ENCODE measurements at regions not wholly inside any gene's neighbourhood (a gene's known extent, or its start where the extent isn't known, plus 50 kb on each side); places are given as distances from the start of the nearest gene placed in this dataset.

GRCh38 chr2:129464036-129464435 lies 515.4 kb upstream of the RAB6C start:
- no peak for TF ChIP-seq CTCF (conservative IDR thresholded peaks at IDR 0.05; ENCODE audit: low read length)

DNA sequence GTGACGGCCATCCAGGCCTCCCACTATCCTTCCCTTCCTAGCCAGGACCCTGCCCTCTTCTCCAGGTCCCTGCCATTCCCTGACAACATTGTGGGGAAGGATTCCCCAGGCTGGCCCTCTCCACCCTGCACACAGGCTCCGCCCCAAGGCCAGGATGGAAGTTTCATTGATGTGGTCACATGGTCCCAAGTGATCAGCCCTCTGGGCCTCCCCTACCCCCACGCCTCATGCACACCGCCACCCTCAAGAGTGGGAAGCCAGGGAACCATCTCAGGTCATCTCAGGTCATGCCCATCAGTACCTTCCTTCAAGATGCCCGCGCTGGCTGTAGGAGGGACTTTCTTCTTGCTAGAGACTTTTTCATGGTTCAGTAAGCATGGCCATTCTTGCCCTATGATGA lies 514.8 kb upstream of the RAB6C start:
- no peak for TF ChIP-seq CTCF (conservative IDR thresholded peaks at IDR 0.05; ENCODE audit: low read length)
- H3K4me3 ChIP-seq (ENCODE audit: low read length), result no peak overlapping the region
- no peak for DNase-seq (ENCODE audit: low read depth)

More at GRCh38 chr2:129464036-129464435, 515.4 kb upstream of the RAB6C start:
- no peak overlapping the region for H3K4me3 ChIP-seq (ENCODE audit: low read length)
- DNase-seq (ENCODE audit: low read depth), result no peak

- no peak for TF ChIP-seq CTCF (conservative IDR thresholded peaks at IDR 0.05; ENCODE audit: low read length)
- H3K4me3 ChIP-seq (ENCODE audit: low read length), result no peak overlapping the region
- no peak for DNase-seq (ENCODE audit: low read depth)
Measured at GRCh38 chr2:129465045-129465444, 514.4 kb upstream of the RAB6C start.

GRCh38 chr2:129466389-129466788 lies 513.1 kb upstream of the RAB6C start:
- no peak for DNase-seq (ENCODE audit: low read depth)
- H3K4me3 ChIP-seq (ENCODE audit: low read length), result no peak overlapping the region
- no peak for TF ChIP-seq CTCF (conservative IDR thresholded peaks at IDR 0.05; ENCODE audit: low read length)

DNA sequence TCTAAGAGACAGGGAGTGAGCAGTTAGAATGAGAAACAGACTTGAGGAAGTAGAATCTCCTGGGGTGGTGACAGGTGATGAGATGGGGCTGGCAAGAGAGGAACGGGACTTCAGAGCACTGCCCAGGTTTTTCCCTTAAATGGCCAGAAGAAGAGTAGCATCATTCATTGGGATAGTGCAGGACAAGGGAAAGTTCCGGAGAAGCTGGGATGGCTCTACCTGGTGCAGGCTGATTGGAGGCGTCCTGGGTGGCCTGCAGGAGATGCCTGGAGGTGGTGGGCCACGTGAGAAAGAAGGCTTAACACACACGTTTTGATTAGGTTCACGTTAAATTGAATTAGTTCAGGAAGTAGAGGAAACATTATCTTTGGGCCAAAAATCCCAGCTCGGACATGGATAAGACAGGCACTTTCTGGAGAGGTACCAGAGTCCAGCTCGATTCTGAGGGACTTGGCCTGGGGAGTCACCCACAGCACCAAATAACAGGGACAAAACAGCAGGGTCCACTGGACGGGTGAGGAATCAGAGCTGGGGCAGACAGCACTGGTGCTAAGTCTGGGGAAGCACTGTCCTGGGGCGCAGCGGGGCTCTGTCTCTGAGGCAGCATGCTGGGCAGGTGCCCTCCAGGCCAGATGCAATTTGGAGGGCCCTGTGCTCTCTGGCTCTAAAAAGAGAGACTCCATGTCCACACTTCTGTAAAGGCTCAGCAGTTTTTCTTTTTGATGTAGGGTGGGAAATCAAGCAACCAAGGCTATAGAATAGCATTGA lies 512.3 kb upstream of the RAB6C start:
- TF ChIP-seq CTCF (conservative IDR thresholded peaks at IDR 0.05; ENCODE audit: low read length), result no peak
- DNase-seq (ENCODE audit: low read depth), result no peak
- H3K4me3 ChIP-seq (ENCODE audit: low read length), result no peak overlapping the region

DNA sequence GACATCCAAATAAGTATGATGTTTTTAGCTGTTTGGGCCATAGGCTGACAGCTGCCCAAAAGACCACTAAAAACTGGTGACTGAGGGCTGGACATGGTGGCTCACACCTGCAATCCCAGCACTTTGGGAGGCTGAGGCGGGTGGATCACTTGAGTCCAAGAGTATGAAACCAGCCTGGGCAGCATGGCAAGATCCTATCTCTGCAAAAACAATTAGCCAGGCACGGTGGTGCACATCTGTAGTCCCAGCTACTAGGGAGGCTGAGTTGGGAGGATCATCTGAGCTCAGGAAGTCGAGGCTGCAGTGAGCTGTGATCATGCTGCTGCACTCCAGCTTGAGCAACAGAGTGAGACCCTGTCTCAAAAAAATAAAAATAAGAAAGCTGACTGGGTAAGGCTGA lies 511.5 kb upstream of the RAB6C start:
- no peak for DNase-seq (ENCODE audit: low read depth)
- TF ChIP-seq CTCF (conservative IDR thresholded peaks at IDR 0.05; ENCODE audit: low read length), result no peak
- H3K4me3 ChIP-seq (ENCODE audit: low read length), result no peak overlapping the region

DNA sequence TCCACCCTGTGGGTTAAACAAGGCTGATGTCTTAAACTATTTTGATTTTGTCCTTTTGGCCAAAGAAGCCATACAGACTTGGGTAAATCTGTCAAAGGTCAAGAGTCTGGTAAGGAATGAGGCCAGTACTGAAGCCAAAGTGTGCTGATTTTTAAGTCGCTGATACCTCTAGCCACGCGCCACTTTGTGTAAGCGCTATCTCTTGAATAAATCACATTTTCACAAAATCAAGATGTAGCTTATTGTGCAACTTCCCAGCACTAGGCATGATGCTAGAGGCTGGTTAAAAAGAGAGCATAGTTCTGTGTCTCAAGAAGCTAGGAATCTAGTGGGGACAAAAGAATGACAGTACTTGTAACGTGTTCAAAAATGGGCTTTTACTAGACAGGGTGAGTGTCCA lies 510.6 kb upstream of the RAB6C start:
- no peak overlapping the region for H3K4me3 ChIP-seq (ENCODE audit: low read length)
- no peak for TF ChIP-seq CTCF (conservative IDR thresholded peaks at IDR 0.05; ENCODE audit: low read length)
- DNase-seq (ENCODE audit: low read depth), result no peak

Measured in AG10803 (cell line).